ENCODE measurements at regions not wholly inside any gene's neighbourhood (a gene's known extent, or its start where the extent isn't known, plus 50 kb on each side); places are given as distances from the start of the nearest gene placed in this dataset.

DNA sequence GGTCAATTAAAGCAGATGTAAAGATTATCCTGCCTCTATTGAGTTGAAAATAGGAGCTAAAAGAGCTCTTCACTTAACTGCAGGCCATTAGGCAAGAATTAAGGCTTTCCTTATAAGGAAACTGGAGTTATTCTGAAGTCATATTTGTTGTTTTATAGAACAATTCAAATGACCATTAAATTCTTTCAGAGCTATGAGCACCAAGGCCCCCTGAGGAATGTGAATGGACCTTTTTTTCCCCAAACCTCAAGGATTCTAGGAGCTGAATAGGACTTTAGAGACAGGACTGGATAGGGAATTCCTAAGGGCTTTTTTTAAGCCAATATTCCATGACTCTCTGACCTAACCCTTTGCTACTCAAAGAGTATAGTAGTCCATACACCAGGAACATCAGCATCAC, 565.7 kb upstream of the BTBD3 start:
- no peaks in the 10 kb centered on the region for H3K4me1 ChIP-seq (ENCODE audit: control insufficient read depth, insufficient read depth, low read length)
- no peak for ATAC-seq
- POLR2A ChIA-PET = no interaction called here
- H3K36me3 ChIP-seq (ENCODE audit: control insufficient read depth in 2 of 2, insufficient read depth in 2 of 2, low read length in 1 of 2) = no peaks in the 10 kb centered on the region
- H3K79me2 ChIP-seq (ENCODE audit: control insufficient read depth, insufficient read depth, low read length) = no peaks in the 10 kb centered on the region
- no TSS peak for BruUV-seq (replicated peaks)
- no peak for DNase-seq (ENCODE audit: low read depth, low spot score)
- TF ChIP-seq, protein P1, sequence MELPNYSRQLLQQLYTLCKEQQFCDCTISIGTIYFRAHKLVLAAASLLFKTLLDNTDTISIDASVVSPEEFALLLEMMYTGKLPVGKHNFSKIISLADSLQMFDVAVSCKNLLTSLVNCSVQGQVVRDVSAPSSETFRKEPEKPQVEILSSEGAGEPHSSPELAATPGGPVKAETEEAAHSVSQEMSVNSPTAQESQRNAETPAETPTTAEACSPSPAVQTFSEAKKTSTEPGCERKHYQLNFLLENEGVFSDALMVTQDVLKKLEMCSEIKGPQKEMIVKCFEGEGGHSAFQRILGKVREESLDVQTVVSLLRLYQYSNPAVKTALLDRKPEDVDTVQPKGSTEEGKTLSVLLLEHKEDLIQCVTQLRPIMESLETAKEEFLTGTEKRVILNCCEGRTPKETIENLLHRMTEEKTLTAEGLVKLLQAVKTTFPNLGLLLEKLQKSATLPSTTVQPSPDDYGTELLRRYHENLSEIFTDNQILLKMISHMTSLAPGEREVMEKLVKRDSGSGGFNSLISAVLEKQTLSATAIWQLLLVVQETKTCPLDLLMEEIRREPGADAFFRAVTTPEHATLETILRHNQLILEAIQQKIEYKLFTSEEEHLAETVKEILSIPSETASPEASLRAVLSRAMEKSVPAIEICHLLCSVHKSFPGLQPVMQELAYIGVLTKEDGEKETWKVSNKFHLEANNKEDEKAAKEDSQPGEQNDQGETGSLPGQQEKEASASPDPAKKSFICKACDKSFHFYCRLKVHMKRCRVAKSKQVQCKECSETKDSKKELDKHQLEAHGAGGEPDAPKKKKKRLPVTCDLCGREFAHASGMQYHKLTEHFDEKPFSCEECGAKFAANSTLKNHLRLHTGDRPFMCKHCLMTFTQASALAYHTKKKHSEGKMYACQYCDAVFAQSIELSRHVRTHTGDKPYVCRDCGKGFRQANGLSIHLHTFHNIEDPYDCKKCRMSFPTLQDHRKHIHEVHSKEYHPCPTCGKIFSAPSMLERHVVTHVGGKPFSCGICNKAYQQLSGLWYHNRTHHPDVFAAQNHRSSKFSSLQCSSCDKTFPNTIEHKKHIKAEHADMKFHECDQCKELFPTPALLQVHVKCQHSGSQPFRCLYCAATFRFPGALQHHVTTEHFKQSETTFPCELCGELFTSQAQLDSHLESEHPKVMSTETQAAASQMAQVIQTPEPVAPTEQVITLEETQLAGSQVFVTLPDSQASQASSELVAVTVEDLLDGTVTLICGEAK (IDR thresholded peaks at IDR 0.05; ENCODE audit: borderline replicate concordance) = no peak
- TF ChIP-seq, protein P2, sequence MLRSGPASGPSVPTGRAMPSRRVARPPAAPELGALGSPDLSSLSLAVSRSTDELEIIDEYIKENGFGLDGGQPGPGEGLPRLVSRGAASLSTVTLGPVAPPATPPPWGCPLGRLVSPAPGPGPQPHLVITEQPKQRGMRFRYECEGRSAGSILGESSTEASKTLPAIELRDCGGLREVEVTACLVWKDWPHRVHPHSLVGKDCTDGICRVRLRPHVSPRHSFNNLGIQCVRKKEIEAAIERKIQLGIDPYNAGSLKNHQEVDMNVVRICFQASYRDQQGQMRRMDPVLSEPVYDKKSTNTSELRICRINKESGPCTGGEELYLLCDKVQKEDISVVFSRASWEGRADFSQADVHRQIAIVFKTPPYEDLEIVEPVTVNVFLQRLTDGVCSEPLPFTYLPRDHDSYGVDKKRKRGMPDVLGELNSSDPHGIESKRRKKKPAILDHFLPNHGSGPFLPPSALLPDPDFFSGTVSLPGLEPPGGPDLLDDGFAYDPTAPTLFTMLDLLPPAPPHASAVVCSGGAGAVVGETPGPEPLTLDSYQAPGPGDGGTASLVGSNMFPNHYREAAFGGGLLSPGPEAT (IDR thresholded peaks at IDR 0.05; ENCODE audit: low read depth) = no peak
- H2AFZ ChIP-seq (ENCODE audit: control insufficient read depth, low read depth, low read length) = no peak overlapping the region
- no peak overlapping the region for H3K27ac ChIP-seq (ENCODE audit: control insufficient read depth, insufficient read depth)
- no peaks in the 10 kb centered on the region for H4K20me1 ChIP-seq (ENCODE audit: control insufficient read depth, insufficient read depth)
- RAD21 ChIA-PET (ENCODE audit: unreplicated experiment) = interaction anchor here (0.8 to 1.4 kb wide), 4 partner anchors 19 to 51 kb away, joined by 3 to 4 read pairs (median 4); no protein-coding TSS in a partner anchor
- no peaks in the 10 kb centered on the region for H3K9me3 ChIP-seq (replicated peaks; ENCODE audit: control insufficient read depth, insufficient read depth, low read length)
- no peak overlapping the region for H3K9ac ChIP-seq (ENCODE audit: control insufficient read depth, insufficient read depth, low read length)
- CTCF ChIA-PET = interaction anchor here (1.0 to 1.4 kb wide), 2 partner anchors 77 to 191 kb away, joined by 4 read pairs; no protein-coding TSS in a partner anchor
- no peaks in the 10 kb centered on the region for H3K27me3 ChIP-seq (replicated peaks in 1 of 2; ENCODE audit: control insufficient read depth in 2 of 2, insufficient read depth in 2 of 2, low read length in 1 of 2)
- SMC1A ChIA-PET (ENCODE audit: uncharacterized antibody, unreplicated experiment) = interaction anchor here (0.9 to 1.6 kb wide), 5 partner anchors 13 to 198 kb away, joined by 3 to 6 read pairs (median 3); no protein-coding TSS in a partner anchor
- FAIRE-seq = no peak
- intact Hi-C loops (cut with micrococcal nuclease; ENCODE audit: unreplicated experiment) (no loop called here), in situ Hi-C loops (cut with MboI) (no loop called here)
- H3K4me3 ChIP-seq = no peak overlapping the region
- H3K4me2 ChIP-seq (ENCODE audit: control insufficient read depth, insufficient read depth) = no peak overlapping the region

Measured in GM12878 (cell line).